Uterus (tissue), 2 donors: ENCODE measurements at regions not wholly inside any gene's neighbourhood (a gene's known extent, or its start where the extent isn't known, plus 50 kb on each side); places are given as distances from the start of the nearest gene placed in this dataset.

Source experiments
- POLR2A ChIP-seq, 2 donors: fragments of 450-650 bp; IDR thresholded peaks; one replicate each; pipeline ENCODE4 v1.6.1; 2016; ENCODE audit warnings: antibody characterized with exemption in 2 of 2, mild to moderate bottlenecking in 1 of 2, moderate library complexity in 1 of 2
- TF ChIP-seq, protein P1 (sequence below), 4 experiments: fragments of 200-600 bp in 2 of 4; fragments of 450-650 bp in 2 of 4; sonication (generic) in 2 of 4; IDR thresholded peaks; one replicate each; pipeline ENCODE4 v1.5.1; 2016 to 2019; ENCODE audit warnings: antibody characterized with exemption in 4 of 4, mild to moderate bottlenecking in 2 of 4, moderate library complexity in 1 of 4

DNA sequence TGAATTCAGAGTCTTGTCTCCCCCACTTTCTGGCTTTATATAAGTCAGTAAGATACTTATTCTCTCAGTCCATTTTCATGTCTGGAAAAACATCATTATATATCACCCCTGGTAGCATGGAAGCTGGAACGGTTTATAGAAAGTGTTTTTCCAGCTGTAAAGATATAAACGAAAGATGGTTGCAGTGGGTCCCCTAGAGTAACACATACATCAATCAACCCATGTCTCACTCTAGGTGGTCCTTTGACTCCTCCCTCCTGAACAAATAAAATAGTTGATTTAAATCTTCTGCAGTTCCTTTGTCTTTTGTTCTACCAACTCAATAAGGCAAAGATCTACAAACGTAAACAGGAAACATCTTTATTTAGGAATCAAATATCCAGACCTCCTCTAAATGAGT, 1306.1 kb upstream of the TENM3 start:
- no peak for TF ChIP-seq POLR2A (IDR thresholded peaks at IDR 0.05)
- TF ChIP-seq, protein P1, sequence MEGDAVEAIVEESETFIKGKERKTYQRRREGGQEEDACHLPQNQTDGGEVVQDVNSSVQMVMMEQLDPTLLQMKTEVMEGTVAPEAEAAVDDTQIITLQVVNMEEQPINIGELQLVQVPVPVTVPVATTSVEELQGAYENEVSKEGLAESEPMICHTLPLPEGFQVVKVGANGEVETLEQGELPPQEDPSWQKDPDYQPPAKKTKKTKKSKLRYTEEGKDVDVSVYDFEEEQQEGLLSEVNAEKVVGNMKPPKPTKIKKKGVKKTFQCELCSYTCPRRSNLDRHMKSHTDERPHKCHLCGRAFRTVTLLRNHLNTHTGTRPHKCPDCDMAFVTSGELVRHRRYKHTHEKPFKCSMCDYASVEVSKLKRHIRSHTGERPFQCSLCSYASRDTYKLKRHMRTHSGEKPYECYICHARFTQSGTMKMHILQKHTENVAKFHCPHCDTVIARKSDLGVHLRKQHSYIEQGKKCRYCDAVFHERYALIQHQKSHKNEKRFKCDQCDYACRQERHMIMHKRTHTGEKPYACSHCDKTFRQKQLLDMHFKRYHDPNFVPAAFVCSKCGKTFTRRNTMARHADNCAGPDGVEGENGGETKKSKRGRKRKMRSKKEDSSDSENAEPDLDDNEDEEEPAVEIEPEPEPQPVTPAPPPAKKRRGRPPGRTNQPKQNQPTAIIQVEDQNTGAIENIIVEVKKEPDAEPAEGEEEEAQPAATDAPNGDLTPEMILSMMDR (IDR thresholded peaks at IDR 0.05), result no peak
